HUDEP-2 (cell line): ENCODE measurements at regions not wholly inside any gene's neighbourhood (a gene's known extent, or its start where the extent isn't known, plus 50 kb on each side); places are given as distances from the start of the nearest gene placed in this dataset.
A peak's percentile ranks its signal among the peaks of the same experiment; 100 is the strongest.

Source experiments
- DNase-seq, 76 experiments: peaks; one replicate each; lab custom pipeline; 2025; ENCODE audit not compliant: unreplicated experiment in 76 of 76; lab: John Stamatoyannopoulos, UW

- no peak for DNase-seq
Observed at GRCh38 chr21:41037936-41038335, 130.0 kb upstream of the BACE2 start.

- no peak for DNase-seq
Observed at GRCh38 chr21:41043014-41043413, 124.9 kb upstream of the BACE2 start.

GRCh38 chr21:41045534-41046268 is 122.3 kb upstream of the BACE2 start:
- DNase-seq: peak in 3 of 76 experiments; percentile 1 to 11 (median 5)

- DNase-seq: no peak
Observed at GRCh38 chr21:41048145-41048544, 119.8 kb upstream of the BACE2 start.

GRCh38 chr21:41048623-41049022 is 119.3 kb upstream of the BACE2 start:
- DNase-seq: no peak

- DNase-seq: no peak
Observed at GRCh38 chr21:41052820-41053555, 115.0 kb upstream of the BACE2 start.

GRCh38 chr21:41054018-41054578 is 113.9 kb upstream of the BACE2 start:
- no peak for DNase-seq

- no peak for DNase-seq
Observed at GRCh38 chr21:41055266-41055665, 112.7 kb upstream of the BACE2 start.

- DNase-seq: no peak
Observed at GRCh38 chr21:41059871-41060270, 108.1 kb upstream of the BACE2 start.

GRCh38 chr21:41061701-41062100 is 106.3 kb upstream of the BACE2 start:
- DNase-seq: no peak

GRCh38 chr21:41064334-41064791 is 103.6 kb upstream of the BACE2 start:
- DNase-seq: no peak

GRCh38 chr21:41064951-41065350 is 103.0 kb upstream of the BACE2 start:
- DNase-seq: no peak

GRCh38 chr21:41065539-41065938 is 102.4 kb upstream of the BACE2 start:
- no peak for DNase-seq

GRCh38 chr21:41066086-41066938 is 101.6 kb upstream of the BACE2 start:
- DNase-seq: no peak

GRCh38 chr21:41067709-41068108 is 100.3 kb upstream of the BACE2 start:
- no peak for DNase-seq

GRCh38 chr21:41068496-41068895 is 99.5 kb upstream of the BACE2 start:
- DNase-seq: no peak

GRCh38 chr21:41068967-41069642 is 98.9 kb upstream of the BACE2 start:
- DNase-seq: peak in 59 of 76 experiments; percentile 3 to 74 (median 40)

GRCh38 chr21:41070284-41070683 is 97.7 kb upstream of the BACE2 start:
- DNase-seq: no peak

- DNase-seq: peak in 3 of 76 experiments; percentile 5 to 12 (median 6)
Observed at GRCh38 chr21:41071258-41072171, 96.4 kb upstream of the BACE2 start.
